Sigmoid colon (tissue), 6 donors: ENCODE measurements at regions not wholly inside any gene's neighbourhood (a gene's known extent, or its start where the extent isn't known, plus 50 kb on each side); places are given as distances from the start of the nearest gene placed in this dataset.

Experiments used
- DNase-seq: peaks from one replicate; pipeline ENCODE4 v3.0.0-alpha.2; 2019
- H3K27ac ChIP-seq, 4 donors: fragments of 200-600 bp; sonication (generic); one replicate each; pipeline ENCODE4 v1.5.1; 2016 to 2019; ENCODE audit warnings: mild to moderate bottlenecking in 1 of 4
- H3K27me3 ChIP-seq, 3 donors: fragments of 200-600 bp; sonication (generic); one replicate each; pipeline ENCODE4 v1.5.1; 2019; ENCODE audit warnings: mild to moderate bottlenecking in 1 of 3
- H3K36me3 ChIP-seq, 4 donors: fragments of 200-600 bp; sonication (generic); one replicate each; pipeline ENCODE4 v1.5.1; 2016 to 2019
- H3K4me1 ChIP-seq, 4 donors: fragments of 200-600 bp; sonication (generic); one replicate each; pipeline ENCODE4 v1.5.1; 2017 to 2019
- H3K4me3 ChIP-seq, 4 donors: fragments of 200-600 bp; sonication (generic); one replicate each; pipeline ENCODE4 v1.5.1; 2017 to 2019; ENCODE audit warnings: mild to moderate bottlenecking in 2 of 4, moderate library complexity in 1 of 4
- H3K9me3 ChIP-seq, 4 donors: fragments of 200-600 bp in 3 of 4; sonication (generic) in 3 of 4; one replicate each; pipeline versions ENCODE4 v1.5.1 to v1.6.1; 2013 to 2019
- EP300 ChIP-seq, 4 donors: sonication (generic); formaldehyde crosslinking; IDR thresholded peaks; one replicate each; pipeline ENCODE4 v1.6.1; 2017; ENCODE audit warnings: antibody characterized with exemption in 4 of 4
- POLR2A ChIP-seq, 2 donors: fragments of 450-650 bp; IDR thresholded peaks; one replicate each; pipeline ENCODE4 v1.6.1; 2016; ENCODE audit warnings: antibody characterized with exemption in 2 of 2, mild to moderate bottlenecking in 2 of 2, moderate library complexity in 2 of 2
- POLR2AphosphoS5 ChIP-seq, 4 donors: sonication (generic); formaldehyde crosslinking; IDR thresholded peaks; one replicate each; pipeline ENCODE4 v1.6.1; 2017; ENCODE audit warnings: antibody characterized with exemption in 4 of 4
- WGBS, 2 donors: extraction: QIAGEN DNeasy Blood & Tissue Kit; methylation state at CpG; one replicate each; pipeline ENCODE4 v1.1.7; 2013; 5-methylcytosine and 5-hydroxymethylcytosine counted together
- intact Hi-C: fragments of 100-400 bp; cut with DNase I; formaldehyde crosslinking; loops from one replicate; pipeline ENCODE4 v1.15.1; 2023
- TF ChIP-seq, protein P1 (sequence below), 4 experiments: fragments of 450-650 bp in 3 of 4; fragments of 200-600 bp in 1 of 4; IDR thresholded peaks; one replicate each; pipeline ENCODE4 v1.5.1; 2016 to 2019; ENCODE audit warnings: antibody characterized with exemption in 4 of 4, mild to moderate bottlenecking in 3 of 4, moderate library complexity in 2 of 4
- donor health status: healthy with polysubstance abuse.
- donor health status: healthy.

DNA sequence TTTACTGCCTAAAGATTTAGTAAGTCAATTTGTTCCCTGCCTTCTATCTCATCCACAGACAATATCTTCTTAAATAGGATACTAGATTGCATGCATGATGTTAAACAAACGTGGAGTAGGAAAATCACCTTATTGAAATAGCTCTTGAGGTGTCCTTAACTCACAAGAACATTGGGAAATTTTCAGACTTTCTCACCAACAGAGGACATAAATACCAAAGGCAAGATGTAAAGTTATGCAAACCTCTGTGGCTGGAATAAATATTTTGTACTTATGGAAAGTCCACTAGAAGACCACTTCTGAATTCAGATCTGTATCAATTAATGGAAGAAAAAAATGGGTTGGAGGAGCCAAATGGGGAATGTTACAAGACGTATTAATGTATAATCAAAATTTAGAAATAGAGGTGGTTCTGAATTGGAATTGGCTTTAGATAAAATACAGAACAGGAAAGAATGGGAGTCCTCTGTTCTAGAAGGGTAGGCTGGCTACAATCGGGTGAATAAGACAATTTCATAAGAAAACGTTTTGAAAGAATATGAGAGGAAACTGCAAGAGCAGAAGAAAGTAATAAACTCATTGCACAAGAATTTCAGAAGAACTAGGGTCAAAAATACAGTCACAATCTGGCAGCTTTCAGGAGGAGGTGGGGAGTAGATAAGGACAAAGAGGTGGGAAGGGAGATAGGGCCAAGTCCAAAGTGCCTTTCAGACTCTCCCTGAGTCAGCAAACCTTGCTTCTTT is 69.3 kb upstream of the FN1 start:
- H3K27ac ChIP-seq = no peak overlapping the region
- TF ChIP-seq, protein P1, sequence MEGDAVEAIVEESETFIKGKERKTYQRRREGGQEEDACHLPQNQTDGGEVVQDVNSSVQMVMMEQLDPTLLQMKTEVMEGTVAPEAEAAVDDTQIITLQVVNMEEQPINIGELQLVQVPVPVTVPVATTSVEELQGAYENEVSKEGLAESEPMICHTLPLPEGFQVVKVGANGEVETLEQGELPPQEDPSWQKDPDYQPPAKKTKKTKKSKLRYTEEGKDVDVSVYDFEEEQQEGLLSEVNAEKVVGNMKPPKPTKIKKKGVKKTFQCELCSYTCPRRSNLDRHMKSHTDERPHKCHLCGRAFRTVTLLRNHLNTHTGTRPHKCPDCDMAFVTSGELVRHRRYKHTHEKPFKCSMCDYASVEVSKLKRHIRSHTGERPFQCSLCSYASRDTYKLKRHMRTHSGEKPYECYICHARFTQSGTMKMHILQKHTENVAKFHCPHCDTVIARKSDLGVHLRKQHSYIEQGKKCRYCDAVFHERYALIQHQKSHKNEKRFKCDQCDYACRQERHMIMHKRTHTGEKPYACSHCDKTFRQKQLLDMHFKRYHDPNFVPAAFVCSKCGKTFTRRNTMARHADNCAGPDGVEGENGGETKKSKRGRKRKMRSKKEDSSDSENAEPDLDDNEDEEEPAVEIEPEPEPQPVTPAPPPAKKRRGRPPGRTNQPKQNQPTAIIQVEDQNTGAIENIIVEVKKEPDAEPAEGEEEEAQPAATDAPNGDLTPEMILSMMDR (IDR thresholded peaks at IDR 0.05) = no peak
- TF ChIP-seq POLR2A (IDR thresholded peaks at IDR 0.05) (no peak), POLR2AphosphoS5 (IDR thresholded peaks at IDR 0.05) (no peak)
- intact Hi-C loops = no loop called here
- H3K4me1 ChIP-seq = no peaks in the 10 kb centered on the region
- H3K27me3 ChIP-seq = no peaks in the 10 kb centered on the region
- no peaks in the 10 kb centered on the region for H3K9me3 ChIP-seq
- H3K36me3 ChIP-seq = no peaks in the 10 kb centered on the region
- WGBS, 2 donors = 31 to 67% methylated on average over 4 of the region's 4 CpGs
- DNase-seq = no peak
- H3K4me3 ChIP-seq = no peak overlapping the region

DNA sequence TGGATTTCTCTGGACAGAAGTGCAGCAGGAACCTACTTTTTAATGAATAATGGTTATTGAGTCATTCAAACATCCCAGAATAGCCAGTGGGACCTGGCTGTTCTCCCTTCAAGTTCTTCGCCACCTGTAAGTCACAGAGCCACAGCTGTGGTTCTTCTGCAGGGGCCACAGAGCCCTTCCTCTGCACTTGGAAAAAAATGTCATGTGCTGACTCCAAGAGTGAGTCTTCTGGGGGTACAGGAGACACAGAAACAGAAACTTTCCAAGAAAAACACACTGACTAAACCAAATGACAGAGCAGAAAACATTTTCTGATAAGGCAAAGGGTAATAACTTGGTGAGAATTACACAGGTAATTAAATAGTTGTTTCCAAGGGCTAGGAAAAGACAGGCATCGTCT is 68.7 kb upstream of the FN1 start:
- Histone ChIP-seq H3K27me3 (no peaks in the 10 kb centered on the region), H3K27ac (no peak overlapping the region), H3K36me3 (no peaks in the 10 kb centered on the region), H3K9me3 (no peaks in the 10 kb centered on the region), H3K4me1 (peaks cover 0 to 4% (median 0%) of the 10 kb centered on the region in 4 donors), H3K4me3 (no peak overlapping the region)
- WGBS, 2 donors = 55 to 75% methylated on average over 2 of the region's 2 CpGs
- DNase-seq = no peak
- intact Hi-C loops = no loop called here
- TF ChIP-seq POLR2A (IDR thresholded peaks at IDR 0.05) (no peak), EP300 (IDR thresholded peaks at IDR 0.05) (no peak)

DNA sequence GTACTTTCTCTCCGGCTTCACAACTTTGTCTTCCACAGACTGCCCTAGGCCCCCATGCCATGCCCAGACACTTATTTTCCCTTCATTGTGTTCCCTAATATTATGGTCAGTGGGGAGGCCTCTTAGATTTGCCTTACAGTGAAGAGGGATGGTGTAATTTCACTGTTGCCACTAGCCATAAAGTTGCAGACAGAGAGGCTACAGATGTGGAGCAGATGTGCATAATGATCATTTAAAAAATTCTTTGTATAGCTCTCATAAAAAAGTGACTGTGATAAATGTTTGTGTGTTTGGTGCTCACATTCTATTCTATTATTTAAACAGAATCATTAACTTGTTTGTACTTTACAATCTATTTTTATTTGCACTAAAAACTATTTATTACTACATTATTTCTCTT is 67.5 kb upstream of the FN1 start:
- H3K9me3 ChIP-seq = no peaks in the 10 kb centered on the region
- H3K36me3 ChIP-seq = no peaks in the 10 kb centered on the region
- H3K4me1 ChIP-seq = peaks cover 0 to 9% (median 0%) of the 10 kb centered on the region in 4 donors
- no peaks in the 10 kb centered on the region for H3K27me3 ChIP-seq
- no peak overlapping the region for H3K27ac ChIP-seq
- WGBS, 2 donors = 94 to 96% methylated on average over 1 of the region's 1 CpG
- no peak for DNase-seq
- intact Hi-C loops = no loop called here
- TF ChIP-seq POLR2AphosphoS5 (IDR thresholded peaks at IDR 0.05) (no peak), POLR2A (IDR thresholded peaks at IDR 0.05) (no peak), EP300 (IDR thresholded peaks at IDR 0.05) (no peak)
- TF ChIP-seq, protein P1 (IDR thresholded peaks at IDR 0.05) = no peak
- H3K4me3 ChIP-seq = no peak overlapping the region

DNA sequence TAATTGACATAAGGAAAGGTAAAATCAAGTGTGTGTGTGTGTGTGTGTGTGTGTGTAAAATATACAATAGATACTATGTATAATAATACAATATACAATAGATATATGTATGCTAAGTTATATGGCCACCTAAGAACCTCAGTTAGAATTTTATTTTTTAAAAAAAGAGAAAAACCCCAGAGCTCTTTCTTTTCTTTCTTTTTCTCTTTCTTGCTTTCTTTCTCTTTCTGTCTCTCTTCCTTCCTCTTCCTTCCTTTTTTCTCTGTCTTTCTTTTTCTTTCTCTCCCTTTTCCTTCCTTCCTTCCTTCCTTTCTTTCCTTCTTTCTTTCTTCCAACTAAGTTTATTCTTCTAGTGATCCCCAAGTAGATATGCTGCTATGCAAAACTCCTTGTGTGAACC is 64.6 kb upstream of the FN1 start:
- H3K36me3 ChIP-seq = no peaks in the 10 kb centered on the region
- H3K27me3 ChIP-seq = no peaks in the 10 kb centered on the region
- H3K27ac ChIP-seq = no peak overlapping the region
- H3K4me1 ChIP-seq = peaks cover 0 to 9% (median 0%) of the 10 kb centered on the region in 4 donors
- no peak overlapping the region for H3K4me3 ChIP-seq
- H3K9me3 ChIP-seq = no peaks in the 10 kb centered on the region
- intact Hi-C loops = no loop called here
- DNase-seq = no peak
- no peak for TF ChIP-seq POLR2AphosphoS5 (IDR thresholded peaks at IDR 0.05)
- TF ChIP-seq EP300 (IDR thresholded peaks at IDR 0.05) = no peak
- TF ChIP-seq, protein P1 (IDR thresholded peaks at IDR 0.05) = no peak
- no peak for TF ChIP-seq POLR2A (IDR thresholded peaks at IDR 0.05)

DNA sequence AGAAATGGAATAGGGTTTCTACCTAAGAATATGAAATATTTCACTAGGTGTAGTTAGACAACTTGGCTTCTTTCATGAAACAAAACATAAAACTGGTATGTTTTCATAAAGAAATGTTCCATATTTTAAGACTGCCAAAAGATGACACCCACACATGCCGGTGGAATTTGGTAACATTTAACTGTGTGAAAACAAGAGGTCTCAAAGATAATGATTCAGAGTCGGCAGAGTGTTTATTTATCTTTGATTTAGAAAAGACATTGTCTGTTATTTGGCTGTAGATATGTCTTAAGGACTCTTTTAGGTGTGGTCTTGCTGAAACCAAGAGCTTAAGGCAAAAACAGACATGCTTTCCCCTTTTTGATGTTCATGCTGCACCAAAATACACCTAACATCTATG is 63.5 kb upstream of the FN1 start:
- Histone ChIP-seq H3K9me3 (no peaks in the 10 kb centered on the region), H3K4me1 (peaks cover 0 to 9% (median 0%) of the 10 kb centered on the region in 4 donors), H3K27ac (no peak overlapping the region), H3K36me3 (no peaks in the 10 kb centered on the region), H3K4me3 (no peak overlapping the region), H3K27me3 (no peaks in the 10 kb centered on the region)
- no peak for DNase-seq
- 63 to 69% methylated on average over 2 of the region's 2 CpGs for WGBS, 2 donors
- no peak for TF ChIP-seq POLR2A (IDR thresholded peaks at IDR 0.05)
- TF ChIP-seq EP300 (IDR thresholded peaks at IDR 0.05) = no peak
- TF ChIP-seq, protein P1 (IDR thresholded peaks at IDR 0.05) = no peak
- no peak for TF ChIP-seq POLR2AphosphoS5 (IDR thresholded peaks at IDR 0.05)
- intact Hi-C loops = no loop called here
